ENCODE measurements at regions not wholly inside any gene's neighbourhood (a gene's known extent, or its start where the extent isn't known, plus 50 kb on each side); places are given as distances from the start of the nearest gene placed in this dataset.
"Not testable (repeated sequence)": the region's sequence is repeated elsewhere in the genome, so short reads cannot be mapped to it uniquely, and the experiment has no call there.

DNA sequence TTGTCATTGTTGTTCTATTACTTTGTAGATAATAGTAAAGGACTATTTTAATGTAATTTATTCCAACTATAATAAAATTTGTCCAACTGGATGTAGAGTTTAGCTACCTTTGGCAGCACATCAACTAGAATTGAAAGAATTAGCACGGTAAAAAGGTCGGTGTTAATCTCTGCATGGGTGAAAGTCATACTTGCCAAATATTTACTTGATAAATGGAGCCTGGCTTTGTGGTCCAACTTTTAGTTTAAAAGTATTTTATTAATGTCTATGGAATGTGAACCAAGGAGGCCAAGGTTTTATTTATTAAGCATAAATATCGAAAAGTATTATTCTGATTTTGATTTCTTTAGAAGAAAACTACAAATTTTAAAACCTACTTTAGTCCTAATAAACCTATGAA is 1389.0 kb downstream of the PCDH9 start:
- DNase-seq (ENCODE audit: insufficient read length, low spot score) = no peak
- FAIRE-seq = no peak

GRCh38 chr13:65836066-65836465 is 1394.1 kb downstream of the PCDH9 start:
- FAIRE-seq = no peak

GRCh38 chr13:65834897-65835296 is 1395.2 kb downstream of the PCDH9 start:
- FAIRE-seq (no peak), DNase-seq (ENCODE audit: insufficient read length, low spot score) (no peak)

More at GRCh38 chr13:65836066-65836465, 1394.1 kb downstream of the PCDH9 start:
- no peak for DNase-seq (ENCODE audit: insufficient read length, low spot score)

GRCh38 chr13:65830411-65831205 is 1399.5 kb downstream of the PCDH9 start:
- DNase-seq (ENCODE audit: insufficient read length, low spot score) = no peak
- no peak for FAIRE-seq

DNA sequence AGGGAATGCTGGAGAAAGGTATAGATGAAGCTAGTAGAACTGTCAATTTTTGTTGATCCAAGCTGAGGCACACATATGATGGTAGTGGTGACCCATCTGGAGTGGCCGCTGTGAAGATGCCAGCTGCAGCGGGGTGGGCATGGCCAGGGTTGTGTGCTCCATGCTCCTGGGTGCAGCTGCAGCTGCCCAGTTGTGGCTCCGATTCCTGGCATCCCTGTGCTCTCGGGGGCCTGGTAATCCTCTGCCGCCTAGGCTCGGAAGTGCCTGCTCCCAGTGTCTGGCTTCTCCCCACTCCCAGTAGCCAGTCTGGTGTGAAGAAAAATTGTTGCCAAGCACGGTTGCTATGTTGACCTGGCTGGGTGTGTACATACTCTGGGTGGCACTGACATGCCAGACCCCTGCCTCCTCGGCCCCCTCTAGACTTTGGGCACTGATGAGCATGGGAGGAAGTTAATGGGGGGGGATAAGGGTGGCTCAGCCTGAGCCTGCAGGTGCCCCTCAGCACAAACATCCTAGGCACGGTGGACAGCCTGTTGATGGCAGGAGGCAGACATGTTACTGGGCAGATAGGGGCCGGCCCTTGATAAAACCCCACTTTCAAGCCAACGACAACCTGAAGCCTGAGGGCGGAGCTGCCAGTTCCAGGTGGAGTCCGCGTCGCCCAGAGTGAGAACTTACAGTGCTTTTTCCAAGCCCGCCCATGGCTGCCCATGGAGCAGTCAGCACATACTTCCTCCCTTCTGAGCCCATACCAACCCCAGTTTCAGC is 1400.7 kb downstream of the PCDH9 start:
- DNase-seq (ENCODE audit: insufficient read length, low spot score) = no peak
- FAIRE-seq = no peak

- FAIRE-seq (no peak), DNase-seq (ENCODE audit: insufficient read length, low spot score) (no peak)
Measured at GRCh38 chr13:65826657-65827056, 1403.5 kb downstream of the PCDH9 start.

DNA sequence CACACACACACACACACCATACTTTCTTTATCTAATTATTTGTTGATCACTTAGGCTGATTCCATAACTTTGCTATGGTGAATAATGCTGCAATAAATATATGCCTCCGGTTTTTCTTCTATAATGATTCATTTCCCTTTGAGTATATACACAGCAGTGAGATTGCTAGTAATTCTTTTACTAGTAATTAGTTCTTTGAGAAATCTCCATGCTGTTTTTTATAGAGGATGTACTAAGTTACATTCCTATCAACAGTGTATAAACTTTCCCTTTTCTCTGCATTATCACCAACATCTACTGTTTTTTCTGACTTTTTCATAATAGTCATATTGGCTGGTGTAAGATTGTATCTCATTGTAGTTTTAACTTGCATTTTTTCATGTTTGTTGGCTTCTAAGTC is 1405.1 kb downstream of the PCDH9 start:
- FAIRE-seq (no peak), DNase-seq (ENCODE audit: insufficient read length, low spot score) (no peak)

DNA sequence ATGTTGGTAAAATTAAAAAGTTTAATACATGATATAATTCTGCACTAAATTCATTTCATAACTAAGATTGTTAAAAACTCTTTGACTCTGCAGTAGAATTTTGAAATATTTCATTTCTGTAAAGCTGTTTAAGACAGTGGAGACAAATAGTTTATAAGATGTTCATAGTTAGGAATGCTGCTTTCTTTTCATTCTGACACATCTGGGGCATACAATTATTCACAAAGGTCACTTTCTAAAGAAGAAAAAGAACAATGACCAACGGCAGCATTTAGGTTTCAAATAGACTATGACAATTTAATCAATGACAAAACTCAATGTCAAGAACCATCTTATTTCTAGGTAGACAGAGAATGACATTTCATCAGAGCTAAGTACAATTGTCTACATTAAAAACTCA is 1422.1 kb downstream of the PCDH9 start:
- FAIRE-seq (no peak), DNase-seq (ENCODE audit: insufficient read length, low spot score) (no peak)

GRCh38 chr13:65803530-65804392 is 1426.4 kb downstream of the PCDH9 start:
- FAIRE-seq (no peak), DNase-seq (ENCODE audit: insufficient read length, low spot score) (no peak)

DNA sequence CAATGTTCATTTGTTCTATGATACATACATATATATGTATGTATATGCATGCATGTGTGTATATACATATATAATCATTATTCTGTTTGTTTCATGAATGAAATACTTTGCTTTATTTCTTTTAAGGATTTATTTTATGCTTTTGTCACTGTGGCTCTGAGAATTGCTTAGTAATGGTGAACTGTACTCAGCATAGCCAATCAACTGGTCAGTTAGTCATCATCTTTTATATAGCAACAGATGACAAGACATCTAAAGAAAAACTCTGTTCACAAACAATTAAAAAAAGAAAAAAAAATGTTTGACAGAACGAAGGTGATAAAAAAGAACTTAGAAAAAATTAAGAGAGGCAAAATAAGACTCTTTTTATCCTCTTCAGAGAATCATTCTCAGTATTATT is 1440.3 kb downstream of the PCDH9 start:
- no peak for FAIRE-seq
- no peak for DNase-seq (ENCODE audit: insufficient read length, low spot score)

DNA sequence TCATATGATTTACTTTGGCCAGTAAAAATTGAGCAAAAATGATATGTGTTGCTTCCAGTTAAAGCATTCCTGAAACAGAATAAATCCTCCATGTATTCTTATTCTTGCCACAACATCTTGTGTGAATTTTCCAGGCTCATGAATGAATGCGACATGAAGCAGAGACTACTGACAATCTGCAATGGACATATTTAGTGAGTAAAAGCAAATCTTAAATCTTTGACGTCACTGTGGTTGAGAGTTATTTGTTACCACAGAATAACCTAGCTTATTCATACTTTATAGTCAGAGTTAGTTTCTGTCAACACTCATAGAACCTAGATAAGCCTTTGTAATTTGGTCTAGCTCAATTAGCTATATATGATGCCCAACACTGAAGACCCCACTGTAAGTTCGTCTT is 1443.1 kb downstream of the PCDH9 start:
- DNase-seq (ENCODE audit: insufficient read length, low spot score) (no peak), FAIRE-seq (no peak)

DNA sequence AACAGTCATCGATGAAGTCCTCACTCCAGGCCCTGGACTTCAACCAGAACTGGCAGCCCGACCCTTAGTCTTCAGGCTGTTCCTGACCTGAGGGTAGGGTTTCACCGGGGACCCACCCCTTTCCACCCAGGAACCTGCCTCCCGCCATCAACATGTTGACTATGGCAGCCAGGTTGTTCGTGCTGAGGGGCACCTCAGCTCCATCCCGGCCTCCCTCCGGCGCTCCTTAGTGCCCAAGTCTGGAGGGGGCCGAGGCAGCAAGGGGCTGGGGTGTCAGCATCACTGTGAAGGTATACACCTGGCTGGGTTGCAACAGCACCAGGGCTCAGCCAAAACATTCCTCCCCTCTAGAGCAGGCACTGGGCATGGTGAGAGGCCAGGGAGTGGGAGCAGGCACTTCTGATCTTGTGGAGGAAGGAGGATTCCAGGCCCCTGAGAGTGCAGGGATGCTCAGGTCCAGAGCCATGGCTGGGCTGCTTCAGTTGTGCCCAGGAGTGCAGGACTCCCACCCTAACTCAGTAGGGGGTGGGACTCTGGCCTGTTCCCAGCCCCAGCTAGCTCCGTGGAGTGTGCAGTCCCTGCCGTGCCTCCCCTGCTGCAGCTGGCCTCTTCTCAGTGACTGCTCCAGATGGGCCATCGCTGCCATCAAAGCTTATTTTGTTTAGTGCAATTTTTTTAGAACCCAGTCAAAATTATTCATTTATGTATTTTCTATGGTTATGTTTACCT is 1445.9 kb downstream of the PCDH9 start:
- FAIRE-seq = no peak
- DNase-seq (ENCODE audit: insufficient read length, low spot score) = no peak

DNA sequence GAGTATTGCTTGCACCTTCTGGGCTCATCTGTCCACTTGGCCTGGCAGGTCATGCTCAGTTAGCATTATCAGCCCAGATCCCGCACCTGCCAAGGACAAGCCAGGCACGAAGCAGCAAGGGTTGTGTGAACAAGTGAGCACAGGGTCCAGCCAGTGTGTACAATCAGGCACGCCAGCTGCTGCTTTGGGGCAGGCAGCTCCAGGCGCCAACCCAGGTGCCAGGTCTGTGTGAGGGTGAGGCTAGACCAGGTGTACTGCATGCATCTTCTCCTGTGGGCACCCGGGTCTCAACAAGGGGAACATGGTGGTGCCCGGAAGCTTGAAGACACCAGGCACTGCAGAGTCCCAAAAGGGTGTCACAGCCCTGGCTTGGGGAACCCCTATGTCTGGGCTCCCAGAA is 1446.8 kb downstream of the PCDH9 start:
- DNase-seq (ENCODE audit: insufficient read length, low spot score) (no peak), FAIRE-seq (no peak)

DNA sequence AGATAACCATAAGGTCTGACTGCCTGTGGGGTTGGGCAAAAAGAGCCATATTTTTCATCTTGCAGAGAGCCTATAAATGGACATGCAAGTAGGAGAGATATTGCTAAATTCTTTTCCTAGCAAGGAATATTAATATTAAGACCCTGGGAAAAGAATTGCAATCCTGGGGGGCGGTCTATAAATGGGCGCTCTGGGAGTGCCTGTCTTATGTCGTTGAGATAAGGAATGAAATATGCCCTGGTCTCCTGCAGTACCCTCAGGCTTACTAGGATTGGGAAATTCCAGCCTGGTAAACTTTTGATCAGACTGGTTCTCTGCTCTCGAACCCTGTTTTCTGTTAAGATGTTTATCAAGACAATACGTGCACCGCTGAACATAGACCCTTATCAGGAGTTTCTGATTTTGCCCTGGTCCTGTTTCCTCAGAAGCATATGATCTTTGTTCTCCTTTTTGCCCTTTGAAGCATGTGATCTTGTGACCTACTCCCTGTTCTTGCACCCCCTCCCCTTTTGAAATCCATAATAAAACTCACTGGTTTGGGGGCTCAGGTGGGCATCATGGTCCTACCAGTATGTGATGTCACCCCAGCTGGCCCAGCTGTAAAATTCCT is 1458.3 kb downstream of the PCDH9 start:
- not testable (repeated sequence) for FAIRE-seq

GRCh38 chr13:65768545-65768944 is 1461.6 kb downstream of the PCDH9 start:
- DNase-seq (ENCODE audit: insufficient read length, low spot score) (no peak), FAIRE-seq (no peak)

More for the DNA sequence above, 1458.3 kb downstream of the PCDH9 start:
- DNase-seq (ENCODE audit: insufficient read length, low spot score) = not testable (repeated sequence)

DNA sequence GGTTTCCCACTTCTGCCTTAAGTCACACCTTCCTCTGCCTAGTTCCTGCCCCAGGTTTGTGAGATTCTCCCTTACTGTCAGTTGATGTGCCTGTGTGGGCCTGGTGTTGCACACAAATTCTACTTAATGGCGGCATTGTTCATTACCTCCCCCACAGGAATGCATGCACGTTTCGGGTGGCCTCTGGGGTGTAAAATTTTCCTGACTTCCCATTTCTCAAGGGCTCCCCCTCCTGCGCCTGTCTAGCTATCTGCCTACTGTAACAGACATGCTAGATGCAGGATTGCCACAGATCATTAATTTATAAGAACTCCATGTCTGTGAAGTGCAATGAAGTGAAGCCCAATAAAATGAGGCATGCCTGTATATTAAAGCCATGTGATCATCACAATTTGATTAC is 1466.3 kb downstream of the PCDH9 start:
- DNase-seq (ENCODE audit: insufficient read length, low spot score) (no peak), FAIRE-seq (no peak)

GRCh38 chr13:65762012-65762411 is 1468.1 kb downstream of the PCDH9 start:
- DNase-seq (ENCODE audit: insufficient read length, low spot score) (no peak), FAIRE-seq (no peak)

GRCh38 chr13:65756071-65756671 is 1474.0 kb downstream of the PCDH9 start:
- FAIRE-seq (no peak), DNase-seq (ENCODE audit: insufficient read length, low spot score) (no peak)

- DNase-seq (ENCODE audit: insufficient read length, low spot score) = no peak
- FAIRE-seq = no peak
Measured at GRCh38 chr13:65748227-65748626, 1481.9 kb downstream of the PCDH9 start.
